GM23248 (cell line): ENCODE measurements at regions not wholly inside any gene's neighbourhood (a gene's known extent, or its start where the extent isn't known, plus 50 kb on each side); places are given as distances from the start of the nearest gene placed in this dataset.

Experiments used
- DNase-seq: peaks from one replicate; pipeline ENCODE4 v3.0.0-alpha.2; 2015
- H2AFZ ChIP-seq: fragments of 200-600 bp; sonication (generic); 2 replicates; pipeline ENCODE4 v1.6.1; 2016; ENCODE audit warnings: antibody characterized with exemption
- H3F3A ChIP-seq: fragments of 200-600 bp; sonication (generic); 2 replicates; pipeline ENCODE4 v1.6.1; 2016; ENCODE audit warnings: mild to moderate bottlenecking, antibody characterized with exemption, mixed run types; ENCODE audit not compliant: insufficient read depth
- H3K27ac ChIP-seq: fragments of 200-600 bp; sonication (generic); 2 replicates; pipeline ENCODE4 v1.5.1; 2016; ENCODE audit warnings: mild to moderate bottlenecking
- H3K27me3 ChIP-seq: fragments of 200-600 bp; sonication (generic); replicated peaks from 2 replicates; pipeline ENCODE4 v1.6.1; 2016; ENCODE audit warnings: mild to moderate bottlenecking; ENCODE audit not compliant: insufficient read depth
- H3K36me3 ChIP-seq: fragments of 200-600 bp; sonication (generic); 2 replicates; pipeline ENCODE4 v1.6.1; 2016; ENCODE audit warnings: low read depth, mild to moderate bottlenecking
- H3K4me1 ChIP-seq: fragments of 200-600 bp; sonication (generic); 2 replicates; pipeline ENCODE4 v1.6.1; 2016; ENCODE audit warnings: mild to moderate bottlenecking; ENCODE audit not compliant: insufficient read depth
- H3K4me2 ChIP-seq: fragments of 200-600 bp; sonication (generic); one replicate; pipeline ENCODE4 v1.6.1; 2016; ENCODE audit warnings: mild to moderate bottlenecking; ENCODE audit not compliant: unreplicated experiment
- H3K4me3 ChIP-seq: fragments of 200-600 bp; sonication (generic); 2 replicates; pipeline ENCODE4 v1.5.1; 2016; ENCODE audit warnings: mild to moderate bottlenecking
- H3K79me2 ChIP-seq: fragments of 200-600 bp; sonication (generic); 2 replicates; pipeline ENCODE4 v1.6.1; 2016; ENCODE audit warnings: mild to moderate bottlenecking; ENCODE audit not compliant: insufficient read depth
- H3K9ac ChIP-seq: fragments of 200-600 bp; sonication (generic); 2 replicates; pipeline ENCODE4 v1.6.1; 2016; ENCODE audit warnings: mild to moderate bottlenecking
- H3K9me2 ChIP-seq: fragments of 200-600 bp; sonication (generic); 2 replicates; pipeline ENCODE4 v1.6.1; 2016; ENCODE audit warnings: mixed run types, mild to moderate bottlenecking, moderate library complexity; ENCODE audit not compliant: insufficient read depth
- H3K9me3 ChIP-seq: fragments of 200-600 bp; sonication (generic); one replicate; pipeline ENCODE4 v1.6.1; 2017; ENCODE audit warnings: low read depth
- H4K20me1 ChIP-seq: fragments of 200-600 bp; sonication (generic); 2 replicates; pipeline ENCODE4 v1.6.0; 2016; ENCODE audit not compliant: insufficient read depth
- EZH2 ChIP-seq: fragments of 200-600 bp; sonication (generic); IDR thresholded peaks from 2 replicates; pipeline ENCODE4 v1.6.1; 2018; ENCODE audit warnings: antibody characterized with exemption, mild to moderate bottlenecking; ENCODE audit not compliant: insufficient read depth, poor library complexity, severe bottlenecking
- EZH2phosphoT487 ChIP-seq: fragments of 200-600 bp; sonication (generic); IDR thresholded peaks from 2 replicates; pipeline ENCODE4 v1.6.1; 2018; ENCODE audit warnings: antibody characterized with exemption, moderate library complexity, mild to moderate bottlenecking, low read depth; ENCODE audit not compliant: insufficient read depth
- WGBS, 2 experiments: methylation state at CpG; one replicate each; pipeline ENCODE4 v1.1.6; 2015 to 2017; ENCODE audit warnings: low lambda C conversion rate in 2 of 2, low coverage in 1 of 2; ENCODE audit errors: missing lambda C conversion rate in 2 of 2; 5-methylcytosine and 5-hydroxymethylcytosine counted together
- in situ Hi-C: fragments of 300-500 bp; cut with MboI; formaldehyde crosslinking; loops from 2 replicates; pipeline ENCODE4 v1.15.0; 2020

GRCh38 chr10:64518456-64518855, 997.3 kb downstream of the REEP3 start:
- no peak overlapping the region for H3K4me2 ChIP-seq
- DNase-seq = no peak
- H3F3A ChIP-seq = no peaks in the 10 kb centered on the region
- no peaks in the 10 kb centered on the region for H3K79me2 ChIP-seq
- H3K4me1 ChIP-seq = no peaks in the 10 kb centered on the region
- no peak overlapping the region for H3K27ac ChIP-seq
- no peaks in the 10 kb centered on the region for H3K36me3 ChIP-seq
- H3K4me3 ChIP-seq = no peak overlapping the region
- no peak for TF ChIP-seq EZH2
- no peak for TF ChIP-seq EZH2phosphoT487
- in situ Hi-C loops = no loop called here
- no peaks in the 10 kb centered on the region for H3K9me2 ChIP-seq
- WGBS, 2 experiments = 20 to 32% methylated on average over 2 of the region's 2 CpGs
- no peak overlapping the region for H3K9ac ChIP-seq
- no peaks in the 10 kb centered on the region for H4K20me1 ChIP-seq
- H3K27me3 ChIP-seq = no peaks in the 10 kb centered on the region
- H2AFZ ChIP-seq = no peak overlapping the region
- H3K9me3 ChIP-seq = no peaks in the 10 kb centered on the region

- no peaks in the 10 kb centered on the region for H3F3A ChIP-seq
- H3K9me3 ChIP-seq = no peaks in the 10 kb centered on the region
- no peaks in the 10 kb centered on the region for H4K20me1 ChIP-seq
- in situ Hi-C loops = no loop called here
- no peak for DNase-seq
- no peak overlapping the region for H3K27ac ChIP-seq
- no peaks in the 10 kb centered on the region for H3K27me3 ChIP-seq
- no peaks in the 10 kb centered on the region for H3K36me3 ChIP-seq
- H2AFZ ChIP-seq = no peak overlapping the region
- no peak overlapping the region for H3K4me2 ChIP-seq
- 4 to 8% methylated on average over 2 of the region's 2 CpGs for WGBS, 2 experiments
- no peak overlapping the region for H3K9ac ChIP-seq
- no peaks in the 10 kb centered on the region for H3K9me2 ChIP-seq
- H3K79me2 ChIP-seq = no peaks in the 10 kb centered on the region
- no peak for TF ChIP-seq EZH2phosphoT487
- TF ChIP-seq EZH2 = no peak
- no peak overlapping the region for H3K4me3 ChIP-seq
- H3K4me1 ChIP-seq = no peaks in the 10 kb centered on the region
Observed at GRCh38 chr10:64519427-64519826, 998.2 kb downstream of the REEP3 start.

GRCh38 chr10:64519831-64520230, 998.6 kb downstream of the REEP3 start:
- no peaks in the 10 kb centered on the region for H3K4me1 ChIP-seq
- H3K36me3 ChIP-seq = no peaks in the 10 kb centered on the region
- H3K9me3 ChIP-seq = no peaks in the 10 kb centered on the region
- no peaks in the 10 kb centered on the region for H3K79me2 ChIP-seq
- H3K9me2 ChIP-seq = no peaks in the 10 kb centered on the region
- H3F3A ChIP-seq = no peaks in the 10 kb centered on the region
- no peak overlapping the region for H2AFZ ChIP-seq
- no peak overlapping the region for H3K4me3 ChIP-seq
- no peaks in the 10 kb centered on the region for H4K20me1 ChIP-seq
- H3K27me3 ChIP-seq = no peaks in the 10 kb centered on the region
- WGBS, 2 experiments = 4 to 13% methylated on average over 1 of the region's 1 CpG
- in situ Hi-C loops = no loop called here
- TF ChIP-seq EZH2phosphoT487 (no peak), EZH2 (no peak)
- no peak for DNase-seq
- no peak overlapping the region for H3K9ac ChIP-seq
- H3K27ac ChIP-seq = no peak overlapping the region
- H3K4me2 ChIP-seq = no peak overlapping the region

GRCh38 chr10:64523065-64523759, 1002.0 kb downstream of the REEP3 start:
- 24 to 30% methylated on average over 4 of the region's 4 CpGs for WGBS, 2 experiments
- Histone ChIP-seq H2AFZ (no peak overlapping the region), H3K79me2 (no peaks in the 10 kb centered on the region), H3K9me2 (no peaks in the 10 kb centered on the region), H3K9me3 (no peaks in the 10 kb centered on the region), H3F3A (no peaks in the 10 kb centered on the region), H3K27me3 (no peaks in the 10 kb centered on the region), H3K27ac (no peak overlapping the region), H4K20me1 (no peaks in the 10 kb centered on the region), H3K36me3 (no peaks in the 10 kb centered on the region), H3K4me2 (no peak overlapping the region), H3K4me3 (no peak overlapping the region), H3K4me1 (no peaks in the 10 kb centered on the region), H3K9ac (no peak overlapping the region)
- in situ Hi-C loops = no loop called here
- TF ChIP-seq EZH2phosphoT487 (no peak), EZH2 (no peak)
- DNase-seq = no peak
